Trophoblast cell (in vitro differentiated cells and primary cell): ENCODE measurements at regions not wholly inside any gene's neighbourhood (a gene's known extent, or its start where the extent isn't known, plus 50 kb on each side); places are given as distances from the start of the nearest gene placed in this dataset.

Experiments used
- DNase-seq, 2 donors: peaks; one replicate each; pipeline ENCODE4 v3.0.0-alpha.2; 2016
- H2AFZ ChIP-seq: 2 replicates; pipeline ENCODE4 v1.6.1; 2013; ENCODE audit warnings: low read length, moderate library complexity, mild to moderate bottlenecking; ENCODE audit not compliant: insufficient read depth, poor library complexity
- H2AK5ac ChIP-seq: 2 replicates; pipeline ENCODE4 v1.6.1; 2013; ENCODE audit warnings: mild to moderate bottlenecking, low read length
- H2BK120ac ChIP-seq: 2 replicates; pipeline ENCODE4 v1.6.1; 2013; ENCODE audit warnings: low read length, mild to moderate bottlenecking, moderate library complexity; ENCODE audit not compliant: insufficient read depth, poor library complexity
- H2BK12ac ChIP-seq: 2 replicates; pipeline ENCODE4 v1.6.1; 2013; ENCODE audit warnings: mild to moderate bottlenecking, low read length, moderate library complexity
- H2BK5ac ChIP-seq: 2 replicates; pipeline ENCODE4 v1.6.1; 2013; ENCODE audit warnings: low read length, low read depth, moderate library complexity, mild to moderate bottlenecking; ENCODE audit not compliant: poor library complexity
- H3K14ac ChIP-seq: 2 replicates; pipeline ENCODE4 v1.6.1; 2013; ENCODE audit warnings: mild to moderate bottlenecking, low read length
- H3K18ac ChIP-seq: 2 replicates; pipeline ENCODE4 v1.6.1; 2013; ENCODE audit warnings: mild to moderate bottlenecking, low read length
- H3K23ac ChIP-seq: 2 replicates; pipeline ENCODE4 v1.6.1; 2013; ENCODE audit warnings: low read length
- H3K27ac ChIP-seq: 2 replicates; pipeline ENCODE4 v1.5.1; 2013; ENCODE audit warnings: low read depth, mild to moderate bottlenecking, inconsistent platforms, low read length, moderate library complexity
- H3K27me3 ChIP-seq: 2 replicates; pipeline ENCODE4 v1.6.1; 2013; ENCODE audit warnings: inconsistent platforms, mild to moderate bottlenecking, low read length, moderate library complexity; ENCODE audit not compliant: insufficient read depth
- H3K36me3 ChIP-seq, 2 experiments: 1 replicate in 1 of 2; 2 replicates in 1 of 2; pipeline ENCODE4 v1.6.1; 2013; ENCODE audit warnings: low read length in 2 of 2, mild to moderate bottlenecking in 2 of 2, moderate library complexity in 1 of 2; ENCODE audit not compliant: insufficient read depth in 2 of 2, control insufficient read depth in 1 of 2
- H3K4ac ChIP-seq: 2 replicates; pipeline ENCODE4 v1.6.1; 2013; ENCODE audit warnings: low read depth, mild to moderate bottlenecking, low read length, moderate library complexity
- H3K4me1 ChIP-seq, 2 experiments: 1 replicate in 1 of 2; 2 replicates in 1 of 2; pipeline ENCODE4 v1.6.1; 2013; ENCODE audit warnings: low read length in 2 of 2, mild to moderate bottlenecking in 2 of 2, moderate library complexity in 1 of 2; ENCODE audit not compliant: insufficient read depth in 2 of 2, control insufficient read depth in 1 of 2
- H3K4me2 ChIP-seq: 2 replicates; pipeline ENCODE4 v1.6.1; 2013; ENCODE audit warnings: inconsistent platforms, mild to moderate bottlenecking, low read length, moderate library complexity
- H3K4me3 ChIP-seq: 2 replicates; pipeline ENCODE4 v1.5.1; 2013; ENCODE audit warnings: mild to moderate bottlenecking, low read depth, low read length, inconsistent platforms
- H3K79me1 ChIP-seq: one replicate; pipeline ENCODE4 v1.6.1; 2013; ENCODE audit warnings: low read length
- H3K79me2 ChIP-seq: 2 replicates; pipeline ENCODE4 v1.6.1; 2013; ENCODE audit warnings: low read length, mild to moderate bottlenecking; ENCODE audit not compliant: control insufficient read depth, insufficient read depth, poor library complexity
- H3K9ac ChIP-seq: 2 replicates; pipeline ENCODE4 v1.6.1; 2013; ENCODE audit warnings: mild to moderate bottlenecking, low read length
- H3K9me3 ChIP-seq: 2 replicates; pipeline ENCODE4 v1.6.1; 2013; ENCODE audit warnings: low read depth, mild to moderate bottlenecking, control low read depth, inconsistent platforms, low read length; ENCODE audit not compliant: insufficient read depth
- H4K12ac ChIP-seq: 2 replicates; pipeline ENCODE4 v1.6.1; 2013; ENCODE audit warnings: low read depth, mild to moderate bottlenecking, low read length, moderate library complexity
- H4K8ac ChIP-seq: 2 replicates; pipeline ENCODE4 v1.6.1; 2013; ENCODE audit warnings: low read depth, mild to moderate bottlenecking, low read length, moderate library complexity
- H4K91ac ChIP-seq: one replicate; pipeline ENCODE4 v1.6.1; 2013; ENCODE audit warnings: low read depth, mild to moderate bottlenecking, low read length, moderate library complexity
- WGBS: extraction: QIAGEN DNeasy Blood & Tissue Kit; methylation state at CpG from one replicate; pipeline ENCODE4 v1.1.7; 2013; ENCODE audit warnings: missing lambda C conversion rate; ENCODE audit not compliant: insufficient read length, insufficient coverage; ENCODE audit errors: extremely low coverage; 5-methylcytosine and 5-hydroxymethylcytosine counted together

DNA sequence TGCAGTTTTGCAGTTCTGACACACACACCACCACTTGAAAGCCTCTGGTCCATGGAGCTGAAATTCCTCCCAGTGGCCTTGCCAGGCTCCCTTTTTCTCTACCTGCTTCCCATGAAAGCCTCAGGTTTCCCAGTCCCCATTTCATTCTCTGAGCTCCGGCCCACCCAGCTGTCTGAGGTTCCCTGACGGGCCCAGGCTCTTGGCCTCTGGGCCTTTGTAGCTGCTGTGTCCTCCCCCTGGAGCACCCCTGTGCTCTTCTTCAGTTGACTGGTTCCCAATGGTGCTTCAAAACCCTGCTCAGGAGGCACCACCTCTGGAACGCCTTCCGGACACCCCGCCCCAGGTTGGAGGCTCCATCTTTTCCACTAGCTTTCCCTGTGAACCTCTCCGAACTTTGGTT lies 155.9 kb upstream of the SHB start:
- H2AFZ ChIP-seq: no peak overlapping the region
- no peaks in the 10 kb centered on the region for H3K36me3 ChIP-seq
- WGBS: no CpG with 5 or more reads among the region's 6 CpGs
- peak overlapping the region; percentile 93 for H2AK5ac ChIP-seq
- H3K79me1 ChIP-seq: peaks cover 16% of the 10 kb centered on the region
- H4K12ac ChIP-seq: no peak overlapping the region
- no peak for DNase-seq
- H2BK5ac ChIP-seq: peak overlapping the region; percentile 68
- peak overlapping the region; percentile 14 for H3K14ac ChIP-seq
- H2BK12ac ChIP-seq: peak overlapping the region; percentile 27
- no peak overlapping the region for H3K18ac ChIP-seq
- no peak overlapping the region for H3K27ac ChIP-seq
- H2BK120ac ChIP-seq: no peak overlapping the region
- H3K4me1 ChIP-seq: peaks cover 14 to 22% of the 10 kb centered on the region in 2 experiments
- H3K79me2 ChIP-seq: peaks cover 2% of the 10 kb centered on the region
- peak overlapping the region; percentile 21 for H3K4ac ChIP-seq
- H3K23ac ChIP-seq: no peak overlapping the region
- H3K9me3 ChIP-seq: no peaks in the 10 kb centered on the region
- H4K8ac ChIP-seq: peak overlapping the region; percentile 28
- no peak overlapping the region for H3K4me2 ChIP-seq
- H3K4me3 ChIP-seq: no peak overlapping the region
- no peaks in the 10 kb centered on the region for H3K27me3 ChIP-seq
- peak overlapping the region; percentile 85 for H4K91ac ChIP-seq
- H3K9ac ChIP-seq: no peak overlapping the region

DNA sequence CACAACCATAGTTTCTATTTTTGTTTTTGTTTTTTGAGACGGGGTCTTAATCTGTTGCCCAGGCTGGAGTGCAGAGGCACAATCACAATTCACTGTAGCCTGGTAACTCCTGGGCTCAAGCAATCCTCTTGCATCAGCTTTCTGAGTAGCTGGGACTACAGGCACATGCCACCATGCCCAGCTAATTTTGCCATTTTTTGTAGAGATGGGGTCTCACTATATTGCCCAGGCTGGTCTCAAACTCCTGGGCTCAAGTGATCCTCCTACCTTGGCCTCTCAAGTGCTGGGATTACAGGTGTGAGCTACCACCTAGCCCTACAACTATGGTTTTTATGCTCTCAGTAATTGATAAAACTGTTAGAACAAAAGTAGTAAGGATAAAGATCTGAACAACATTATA lies 147.5 kb upstream of the SHB start:
- H3K4ac ChIP-seq: no peak overlapping the region
- no peaks in the 10 kb centered on the region for H3K9me3 ChIP-seq
- no peaks in the 10 kb centered on the region for H3K36me3 ChIP-seq
- no peak overlapping the region for H4K8ac ChIP-seq
- H3K4me3 ChIP-seq: no peak overlapping the region
- no peak overlapping the region for H4K12ac ChIP-seq
- H3K4me1 ChIP-seq: peaks cover 0 to 3% of the 10 kb centered on the region in 2 experiments
- no peak overlapping the region for H2BK120ac ChIP-seq
- H3K23ac ChIP-seq: no peak overlapping the region
- H2BK5ac ChIP-seq: no peak overlapping the region
- H3K27ac ChIP-seq: no peak overlapping the region
- no peak overlapping the region for H3K4me2 ChIP-seq
- H3K9ac ChIP-seq: no peak overlapping the region
- H2BK12ac ChIP-seq: no peak overlapping the region
- WGBS: no CpG with 5 or more reads among the region's 1 CpG
- no peaks in the 10 kb centered on the region for H3K79me2 ChIP-seq
- H3K14ac ChIP-seq: no peak overlapping the region
- H3K27me3 ChIP-seq: peaks cover 1% of the 10 kb centered on the region
- no peak for DNase-seq
- no peak overlapping the region for H4K91ac ChIP-seq
- H3K79me1 ChIP-seq: peaks cover 1% of the 10 kb centered on the region
- no peak overlapping the region for H2AFZ ChIP-seq
- no peak overlapping the region for H2AK5ac ChIP-seq
- H3K18ac ChIP-seq: no peak overlapping the region

DNA sequence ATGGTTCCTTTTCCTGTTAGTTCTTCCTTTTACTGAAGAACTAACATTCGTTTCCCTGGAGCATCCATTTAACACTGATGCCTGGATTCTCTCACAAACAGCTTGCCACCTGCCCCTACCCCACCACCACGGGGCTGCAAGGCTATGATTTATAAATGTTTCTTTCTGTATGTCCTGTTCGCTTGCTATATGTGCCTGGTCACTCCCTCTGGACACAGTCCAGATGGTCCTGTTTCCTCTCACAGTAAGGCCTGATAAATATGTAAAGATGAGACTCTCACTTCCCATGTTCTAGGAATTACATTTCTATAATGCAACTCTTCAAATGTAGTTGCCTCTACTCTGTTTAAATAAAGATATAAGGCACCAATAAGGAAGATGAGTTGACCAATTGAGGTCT lies 146.4 kb upstream of the SHB start:
- Histone ChIP-seq H3K9me3 (no peaks in the 10 kb centered on the region), H3K79me2 (no peaks in the 10 kb centered on the region), H2BK12ac (no peak overlapping the region), H4K91ac (no peak overlapping the region), H2AFZ (no peak overlapping the region), H2BK5ac (no peak overlapping the region), H3K9ac (no peak overlapping the region), H3K4me1 (peaks cover 0 to 3% of the 10 kb centered on the region in 2 experiments), H3K14ac (no peak overlapping the region), H2AK5ac (no peak overlapping the region), H3K18ac (no peak overlapping the region), H3K27ac (no peak overlapping the region), H3K23ac (no peak overlapping the region), H2BK120ac (no peak overlapping the region), H3K79me1 (peaks cover 1% of the 10 kb centered on the region), H3K27me3 (peaks cover 1% of the 10 kb centered on the region), H3K4ac (no peak overlapping the region), H3K36me3 (no peaks in the 10 kb centered on the region), H4K12ac (no peak overlapping the region), H3K4me2 (no peak overlapping the region), H4K8ac (no peak overlapping the region), H3K4me3 (no peak overlapping the region)
- WGBS: no CpG with 5 or more reads among the region's 3 CpGs
- DNase-seq: no peak

DNA sequence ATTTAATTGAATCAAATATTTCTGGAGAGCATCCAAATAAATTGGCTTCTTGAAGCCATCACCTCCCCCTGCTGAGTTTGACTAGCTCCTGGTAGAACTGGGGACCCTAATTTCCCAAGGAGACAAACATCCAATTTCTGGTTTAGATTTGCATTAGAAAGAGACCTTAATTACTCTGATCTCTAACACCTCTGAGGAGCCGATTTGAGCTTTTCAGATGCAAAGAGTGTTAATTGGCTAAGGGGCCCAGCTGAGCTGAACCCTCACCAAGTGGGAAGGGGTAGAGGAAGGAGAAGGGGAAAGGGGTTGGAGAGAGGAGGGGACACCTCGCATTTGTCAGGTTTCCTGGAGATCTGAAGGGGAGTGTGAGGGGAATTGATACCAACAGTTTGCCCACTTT lies 145.4 kb upstream of the SHB start:
- Histone ChIP-seq H2AK5ac (no peak overlapping the region), H3K79me2 (no peaks in the 10 kb centered on the region), H3K4me2 (no peak overlapping the region), H3K27ac (no peak overlapping the region), H3K4me3 (no peak overlapping the region), H3K4ac (no peak overlapping the region), H3K36me3 (no peaks in the 10 kb centered on the region), H3K14ac (no peak overlapping the region), H3K9ac (no peak overlapping the region), H2BK120ac (no peak overlapping the region), H3K23ac (no peak overlapping the region), H3K9me3 (no peaks in the 10 kb centered on the region), H2AFZ (no peak overlapping the region), H3K18ac (no peak overlapping the region), H2BK5ac (no peak overlapping the region), H3K4me1 (peaks cover 0 to 3% of the 10 kb centered on the region in 2 experiments), H4K91ac (no peak overlapping the region), H3K27me3 (peaks cover 1% of the 10 kb centered on the region), H2BK12ac (peak overlapping the region; percentile 28), H3K79me1 (peaks cover 1% of the 10 kb centered on the region), H4K8ac (no peak overlapping the region), H4K12ac (no peak overlapping the region)
- no peak for DNase-seq
- WGBS: no CpG with 5 or more reads among the region's 2 CpGs
